ENCODE measurements at regions not wholly inside any gene's neighbourhood (a gene's known extent, or its start where the extent isn't known, plus 50 kb on each side); places are given as distances from the start of the nearest gene placed in this dataset.

DNA sequence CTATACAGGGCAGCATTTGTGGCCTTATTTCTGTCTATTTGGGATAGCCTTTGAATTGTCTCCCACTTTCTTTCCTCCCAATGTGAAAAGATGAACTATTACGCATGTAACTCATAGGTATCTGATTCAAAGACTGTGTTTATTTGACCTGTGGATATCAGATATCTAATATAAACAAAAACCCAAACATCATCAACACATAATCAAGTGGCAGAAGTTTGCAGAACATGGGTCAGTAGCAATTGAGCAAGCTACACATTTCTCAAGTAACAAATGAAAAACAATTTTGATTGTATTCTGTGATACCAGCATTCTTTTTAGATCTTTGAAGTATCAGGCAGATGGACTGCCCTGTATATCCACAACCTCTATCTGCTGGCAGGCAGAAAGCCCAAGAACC, 490.5 kb upstream of the ADGRL2 start (continued):
- TF ChIP-seq, protein P1, sequence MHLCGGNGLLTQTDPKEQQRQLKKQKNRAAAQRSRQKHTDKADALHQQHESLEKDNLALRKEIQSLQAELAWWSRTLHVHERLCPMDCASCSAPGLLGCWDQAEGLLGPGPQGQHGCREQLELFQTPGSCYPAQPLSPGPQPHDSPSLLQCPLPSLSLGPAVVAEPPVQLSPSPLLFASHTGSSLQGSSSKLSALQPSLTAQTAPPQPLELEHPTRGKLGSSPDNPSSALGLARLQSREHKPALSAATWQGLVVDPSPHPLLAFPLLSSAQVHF (CRISPR knock-in tag; IDR thresholded peaks at IDR 0.05) = no peak
- TF ChIP-seq MXD4 (CRISPR knock-in tag; IDR thresholded peaks at IDR 0.05) (no peak), RBFOX2 (IDR thresholded peaks at IDR 0.05; ENCODE audit: low read depth, low read length) (no peak), MTA1 (CRISPR knock-in tag; IDR thresholded peaks at IDR 0.05; ENCODE audit: borderline replicate concordance) (no peak)
- TF ChIP-seq, protein P2, sequence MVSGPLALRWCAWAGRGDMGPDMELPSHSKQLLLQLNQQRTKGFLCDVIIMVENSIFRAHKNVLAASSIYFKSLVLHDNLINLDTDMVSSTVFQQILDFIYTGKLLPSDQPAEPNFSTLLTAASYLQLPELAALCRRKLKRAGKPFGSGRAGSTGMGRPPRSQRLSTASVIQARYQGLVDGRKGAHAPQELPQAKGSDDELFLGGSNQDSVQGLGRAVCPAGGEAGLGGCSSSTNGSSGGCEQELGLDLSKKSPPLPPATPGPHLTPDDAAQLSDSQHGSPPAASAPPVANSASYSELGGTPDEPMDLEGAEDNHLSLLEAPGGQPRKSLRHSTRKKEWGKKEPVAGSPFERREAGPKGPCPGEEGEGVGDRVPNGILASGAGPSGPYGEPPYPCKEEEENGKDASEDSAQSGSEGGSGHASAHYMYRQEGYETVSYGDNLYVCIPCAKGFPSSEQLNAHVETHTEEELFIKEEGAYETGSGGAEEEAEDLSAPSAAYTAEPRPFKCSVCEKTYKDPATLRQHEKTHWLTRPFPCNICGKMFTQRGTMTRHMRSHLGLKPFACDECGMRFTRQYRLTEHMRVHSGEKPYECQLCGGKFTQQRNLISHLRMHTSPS (CRISPR knock-in tag; IDR thresholded peaks at IDR 0.05; ENCODE audit: low read depth) = no peak

DNA sequence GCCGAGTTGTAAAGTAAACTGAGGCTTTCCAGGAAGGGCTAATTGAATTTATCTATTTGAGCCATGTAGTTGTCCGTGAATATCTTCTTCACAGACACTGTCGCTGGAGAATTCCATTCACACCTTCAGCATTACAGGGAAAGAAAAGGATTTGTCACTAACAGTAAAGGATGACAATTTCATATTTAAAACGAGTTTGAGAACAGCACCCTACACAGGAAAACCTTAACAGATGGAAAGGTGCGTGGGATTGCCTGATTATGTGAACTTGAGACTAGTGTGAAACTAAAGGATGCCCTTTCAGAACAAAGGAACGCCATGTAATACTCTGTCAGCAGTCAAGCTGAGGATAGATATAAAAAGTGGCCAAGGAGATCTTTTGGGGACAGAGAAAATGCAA, 492.5 kb upstream of the ADGRL2 start:
- ChIA-PET CTCF (ENCODE audit: low intra/inter-chr PET ratio, low total read pairs) (no interaction called here), POLR2A (no interaction called here)
- Histone ChIP-seq H3K27ac (ENCODE audit: extremely low read length, insufficient read depth, low read length) (no peak overlapping the region), H3K79me2 (ENCODE audit: insufficient read depth, low read length) (no peaks in the 10 kb centered on the region), H3K9me3 (ENCODE audit: low read length) (peaks cover 27% of the 10 kb centered on the region), H3K4me3 (replicated peaks in 1 of 3; ENCODE audit: insufficient read depth in 1 of 3, low read depth in 2 of 3, low read length in 3 of 3) (no peak overlapping the region), H4K20me1 (ENCODE audit: insufficient read depth, low read length) (no peaks in the 10 kb centered on the region), H3K4me1 (ENCODE audit: insufficient read depth, low read length) (no peaks in the 10 kb centered on the region), H3K9ac (ENCODE audit: insufficient read depth, low read depth, low read length) (no peak overlapping the region), H2AFZ (ENCODE audit: low read length) (no peak overlapping the region), H3K4me2 (ENCODE audit: low read depth, low read length) (no peak overlapping the region), H3K27me3 (ENCODE audit: control insufficient read depth in 1 of 2, insufficient read depth in 2 of 2, low read length in 2 of 2) (no peaks in the 10 kb centered on the region), H3K36me3 (replicated peaks in 1 of 2; ENCODE audit: control insufficient read depth in 1 of 2, insufficient read depth in 2 of 2, low read length in 2 of 2) (no peaks in the 10 kb centered on the region)
- intact Hi-C loops (cut with micrococcal nuclease; ENCODE audit: unreplicated experiment) = no loop called here
- DNase-seq (ENCODE audit: low spot score) = no peak
- in situ Hi-C loops (cut with HindIII; ENCODE audit: extremely low pct_ligation_motif_present, low pct_unique_long_range_greater_than_20kb) = no loop called here
- no peak for ATAC-seq
- 2% methylated on average over 6 of the region's 6 CpGs for WGBS (ENCODE audit: low lambda C conversion rate)
- FAIRE-seq = no peak
- BruUV-seq (replicated peaks) = no TSS peak
- no peak for TF ChIP-seq ELF1 (CRISPR knock-in tag; IDR thresholded peaks at IDR 0.05)
- TF ChIP-seq PHF20 (CRISPR knock-in tag; IDR thresholded peaks at IDR 0.05) = no peak
- no peak for TF ChIP-seq ZNF331 (CRISPR knock-in tag; IDR thresholded peaks at IDR 0.05)
- TF ChIP-seq SAP130 (CRISPR knock-in tag; IDR thresholded peaks at IDR 0.05; ENCODE audit: low read depth) = no peak
- TF ChIP-seq, protein P3, sequence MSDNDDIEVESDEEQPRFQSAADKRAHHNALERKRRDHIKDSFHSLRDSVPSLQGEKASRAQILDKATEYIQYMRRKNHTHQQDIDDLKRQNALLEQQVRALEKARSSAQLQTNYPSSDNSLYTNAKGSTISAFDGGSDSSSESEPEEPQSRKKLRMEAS (IDR thresholded peaks at IDR 0.05) = no peak
- no peak for TF ChIP-seq ZNF550 (CRISPR knock-in tag; IDR thresholded peaks at IDR 0.05; ENCODE audit: borderline replicate concordance)
- TF ChIP-seq KDM3A (CRISPR knock-in tag; IDR thresholded peaks at IDR 0.05; ENCODE audit: low read depth) = no peak
- TF ChIP-seq, protein P4, sequence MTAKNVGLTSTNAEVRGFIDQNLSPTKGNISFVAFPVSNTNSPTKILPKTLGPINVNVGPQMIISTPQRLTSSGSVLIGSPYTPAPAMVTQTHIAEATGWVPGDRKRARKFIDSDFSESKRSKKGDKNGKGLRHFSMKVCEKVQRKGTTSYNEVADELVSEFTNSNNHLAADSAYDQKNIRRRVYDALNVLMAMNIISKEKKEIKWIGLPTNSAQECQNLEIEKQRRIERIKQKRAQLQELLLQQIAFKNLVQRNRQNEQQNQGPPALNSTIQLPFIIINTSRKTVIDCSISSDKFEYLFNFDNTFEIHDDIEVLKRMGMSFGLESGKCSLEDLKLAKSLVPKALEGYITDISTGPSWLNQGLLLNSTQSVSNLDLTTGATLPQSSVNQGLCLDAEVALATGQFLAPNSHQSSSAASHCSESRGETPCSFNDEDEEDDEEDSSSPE (CRISPR knock-in tag; IDR thresholded peaks at IDR 0.05) = no peak
- no peak for TF ChIP-seq AGO2 (optimal IDR thresholded peaks at IDR 0.05; ENCODE audit: low read depth, low read length)
- TF ChIP-seq PPARG (CRISPR knock-in tag; conservative IDR thresholded peaks at IDR 0.05) = no peak
- TF ChIP-seq, protein P5, sequence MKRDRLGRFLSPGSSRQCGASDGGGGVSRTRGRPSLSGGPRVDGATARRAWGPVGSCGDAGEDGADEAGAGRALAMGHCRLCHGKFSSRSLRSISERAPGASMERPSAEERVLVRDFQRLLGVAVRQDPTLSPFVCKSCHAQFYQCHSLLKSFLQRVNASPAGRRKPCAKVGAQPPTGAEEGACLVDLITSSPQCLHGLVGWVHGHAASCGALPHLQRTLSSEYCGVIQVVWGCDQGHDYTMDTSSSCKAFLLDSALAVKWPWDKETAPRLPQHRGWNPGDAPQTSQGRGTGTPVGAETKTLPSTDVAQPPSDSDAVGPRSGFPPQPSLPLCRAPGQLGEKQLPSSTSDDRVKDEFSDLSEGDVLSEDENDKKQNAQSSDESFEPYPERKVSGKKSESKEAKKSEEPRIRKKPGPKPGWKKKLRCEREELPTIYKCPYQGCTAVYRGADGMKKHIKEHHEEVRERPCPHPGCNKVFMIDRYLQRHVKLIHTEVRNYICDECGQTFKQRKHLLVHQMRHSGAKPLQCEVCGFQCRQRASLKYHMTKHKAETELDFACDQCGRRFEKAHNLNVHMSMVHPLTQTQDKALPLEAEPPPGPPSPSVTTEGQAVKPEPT (CRISPR knock-in tag; IDR thresholded peaks at IDR 0.05; ENCODE audit: low read depth) = no peak
- TF ChIP-seq, protein P6, sequence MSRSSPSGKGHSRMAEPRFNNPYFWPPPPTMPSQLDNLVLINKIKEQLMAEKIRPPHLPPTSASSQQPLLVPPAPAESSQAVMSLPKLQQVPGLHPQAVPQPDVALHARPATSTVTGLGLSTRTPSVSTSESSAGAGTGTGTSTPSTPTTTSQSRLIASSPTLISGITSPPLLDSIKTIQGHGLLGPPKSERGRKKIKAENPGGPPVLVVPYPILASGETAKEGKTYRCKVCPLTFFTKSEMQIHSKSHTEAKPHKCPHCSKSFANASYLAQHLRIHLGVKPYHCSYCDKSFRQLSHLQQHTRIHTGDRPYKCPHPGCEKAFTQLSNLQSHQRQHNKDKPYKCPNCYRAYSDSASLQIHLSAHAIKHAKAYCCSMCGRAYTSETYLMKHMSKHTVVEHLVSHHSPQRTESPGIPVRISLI (CRISPR knock-in tag; IDR thresholded peaks at IDR 0.05; ENCODE audit: borderline replicate concordance) = no peak
- TF ChIP-seq IKZF1 (IDR thresholded peaks at IDR 0.05) = no peak
- TF ChIP-seq NCOA2 (CRISPR knock-in tag; IDR thresholded peaks at IDR 0.05) = no peak
- TF ChIP-seq KDM5A (IDR thresholded peaks at IDR 0.05; ENCODE audit: borderline replicate concordance, low read length) = no peak

Data from HepG2 (cell line).